HepG2 (cell line): ENCODE measurements at regions not wholly inside any gene's neighbourhood (a gene's known extent, or its start where the extent isn't known, plus 50 kb on each side); places are given as distances from the start of the nearest gene placed in this dataset.

ENCODE experiments used
- ATAC-seq: fragments of 200-7000 bp; cut with Tn5 transposase; 3 replicates; pipeline ENCODE4 v1.9.1; 2020; ENCODE audit warnings: mild to moderate bottlenecking, moderate library complexity
- BruUV-seq: library from RNA; stranded (reverse); fragments of 400-500 nt; replicated peaks from 2 replicates; lab custom pipeline; 2021; lab: Mats Ljungman, UMichigan
- CTCF ChIA-PET: fragments of 300-600 bp; formaldehyde crosslinking; extraction: SDS; loops from one replicate; lab custom pipeline; 2021; ENCODE audit warnings: low total read pairs, inconsistent platforms, low intra/inter-chr PET ratio; lab: Yijun Ruan, JAX
- POLR2A ChIA-PET: fragments of 350-600 bp; sonication (Branson Sonifier 250); formaldehyde crosslinking; loops from one replicate; lab custom pipeline; 2020; ENCODE audit warnings: antibody characterized with exemption, inconsistent platforms; lab: Yijun Ruan, JAX
- DNase-seq: peaks from one replicate; pipeline ENCODE4 v3.0.0-alpha.2; 2015; ENCODE audit warnings: low spot score
- FAIRE-seq: peaks from 3 replicates; lab custom pipeline; 2011; peaks lifted over from hg19 to GRCh38; lab: Jason Lieb, UNC
- H2AFZ ChIP-seq: one replicate; pipeline ENCODE4 v1.6.1; 2011; ENCODE audit warnings: low read length, inconsistent platforms
- H3K27ac ChIP-seq: fragments of 300-600 bp; 3 replicates; pipeline ENCODE4 v1.8.0; 2011; ENCODE audit warnings: mixed run types, mild to moderate bottlenecking, mixed read lengths, low read length, inconsistent platforms; ENCODE audit not compliant: insufficient read depth; ENCODE audit errors: extremely low read length
- H3K27me3 ChIP-seq, 2 experiments: fragments of 200-600 bp in 1 of 2; 2 replicates in 1 of 2; 3 replicates in 1 of 2; pipeline versions ENCODE4 v1.6.0 to v1.8.0; 2011; ENCODE audit warnings: low read length in 2 of 2, mild to moderate bottlenecking in 2 of 2, moderate library complexity in 2 of 2, inconsistent platforms in 1 of 2; ENCODE audit not compliant: insufficient read depth in 2 of 2, control insufficient read depth in 1 of 2
- H3K36me3 ChIP-seq, 2 experiments: fragments of 200-600 bp in 1 of 2; replicated peaks in 1 of 2; 2 replicates in 1 of 2; 3 replicates in 1 of 2; pipeline versions ENCODE4 v1.5.1 to v1.8.0; 2011; ENCODE audit warnings: low read length in 2 of 2, inconsistent platforms in 1 of 2; ENCODE audit not compliant: insufficient read depth in 2 of 2, control insufficient read depth in 1 of 2
- H3K4me1 ChIP-seq: 2 replicates; pipeline ENCODE4 v1.5.1; 2012; ENCODE audit warnings: low read length, inconsistent platforms; ENCODE audit not compliant: insufficient read depth
- H3K4me2 ChIP-seq: 2 replicates; pipeline ENCODE4 v1.6.0; 2011; ENCODE audit warnings: low read depth, low read length, inconsistent platforms
- H3K4me3 ChIP-seq, 3 experiments: fragments of 200-600 bp in 1 of 3; sonication (generic), shearing (Covaris generic) in 1 of 3; replicated peaks in 1 of 3; 2 replicates each; pipeline ENCODE4 v1.5.1; 2011 to 2016; ENCODE audit warnings: low read length in 3 of 3, inconsistent platforms in 2 of 3, low read depth in 2 of 3, mild to moderate bottlenecking in 2 of 3, control low read depth in 1 of 3, mixed read lengths in 1 of 3; ENCODE audit not compliant: insufficient read depth in 1 of 3
- H3K79me2 ChIP-seq: one replicate; pipeline ENCODE4 v1.6.1; 2011; ENCODE audit warnings: low read length, inconsistent platforms; ENCODE audit not compliant: insufficient read depth
- H3K9ac ChIP-seq: 2 replicates; pipeline ENCODE4 v1.6.0; 2011; ENCODE audit warnings: mild to moderate bottlenecking, low read depth, low read length, inconsistent platforms; ENCODE audit not compliant: insufficient read depth
- H3K9me3 ChIP-seq: 2 replicates; pipeline ENCODE4 v1.5.1; 2012; ENCODE audit warnings: mild to moderate bottlenecking, low read length
- H4K20me1 ChIP-seq: 2 replicates; pipeline ENCODE4 v1.6.0; 2011; ENCODE audit warnings: inconsistent platforms, mild to moderate bottlenecking, low read length, moderate library complexity; ENCODE audit not compliant: insufficient read depth
- JDP2 ChIP-seq: sonication (generic); formaldehyde crosslinking; IDR thresholded peaks from 2 replicates; pipeline ENCODE4 v1.8.1; 2022; ENCODE audit warnings: missing genetic modification reagents, borderline replicate concordance
- NR2C2 ChIP-seq: sonication (generic); formaldehyde crosslinking; IDR thresholded peaks from 2 replicates; pipeline ENCODE4 v1.4.0; 2020; ENCODE audit warnings: missing genetic modification reagents, mild to moderate bottlenecking, moderate library complexity, borderline replicate concordance
- SMARCC2 ChIP-seq: fragments of 450-650 bp; IDR thresholded peaks from 2 replicates; pipeline ENCODE4 v1.6.1; 2017; ENCODE audit warnings: antibody characterized with exemption, mild to moderate bottlenecking
- STAG1 ChIP-seq: sonication (generic); formaldehyde crosslinking; IDR thresholded peaks from 2 replicates; pipeline ENCODE4 v1.4.0; 2020; ENCODE audit warnings: missing genetic modification reagents
- ZFX ChIP-seq: sonication (generic); formaldehyde crosslinking; IDR thresholded peaks from 2 replicates; pipeline ENCODE4 v1.4.0; 2020; ENCODE audit warnings: mild to moderate bottlenecking, low read depth, missing genetic modification reagents, moderate library complexity
- ZFYVE20 ChIP-seq: sonication (generic); formaldehyde crosslinking; IDR thresholded peaks from 2 replicates; pipeline ENCODE4 v1.8.0; 2023; ENCODE audit warnings: low read depth, mild to moderate bottlenecking, moderate library complexity, missing genetic modification reagents, borderline replicate concordance
- ZNF501 ChIP-seq: sonication (generic); formaldehyde crosslinking; IDR thresholded peaks from 2 replicates; pipeline ENCODE4 v1.5.1; 2020; ENCODE audit warnings: mild to moderate bottlenecking, moderate library complexity, missing genetic modification reagents
- ZNF703 ChIP-seq: sonication (generic); formaldehyde crosslinking; IDR thresholded peaks from 2 replicates; pipeline ENCODE4 v1.5.1; 2020; ENCODE audit warnings: missing genetic modification reagents, mild to moderate bottlenecking, moderate library complexity, borderline replicate concordance
- ZNF768 ChIP-seq: sonication (generic); formaldehyde crosslinking; IDR thresholded peaks from 2 replicates; pipeline ENCODE4 v1.4.0; 2020; ENCODE audit warnings: missing genetic modification reagents
- ZSCAN31 ChIP-seq: sonication (generic); formaldehyde crosslinking; IDR thresholded peaks from 2 replicates; pipeline ENCODE4 v1.5.0; 2020; ENCODE audit warnings: low read depth, mild to moderate bottlenecking, missing genetic modification reagents
- WGBS: methylation state at CpG from one replicate; pipeline ENCODE4 v1.1.6; 2017; ENCODE audit warnings: low lambda C conversion rate; 5-methylcytosine and 5-hydroxymethylcytosine counted together
- in situ Hi-C: cut with HindIII; loops from 2 replicates; pipeline ENCODE4 v1.10.0; 2017; ENCODE audit warnings: low pct_unique_long_range_greater_than_20kb; ENCODE audit not compliant: extremely low pct_ligation_motif_present
- intact Hi-C: fragments of 100-400 bp; cut with micrococcal nuclease; formaldehyde crosslinking; loops from one replicate; pipeline ENCODE4 v1.10.0; 2022; ENCODE audit not compliant: unreplicated experiment
- TF ChIP-seq, protein P1 (sequence below): sonication (generic); formaldehyde crosslinking; IDR thresholded peaks from 2 replicates; pipeline ENCODE4 v1.4.0; 2020; ENCODE audit warnings: mild to moderate bottlenecking, missing genetic modification reagents
- TF ChIP-seq, protein P2 (sequence below): sonication (generic); formaldehyde crosslinking; IDR thresholded peaks from 2 replicates; pipeline ENCODE4 v1.4.0; 2020; ENCODE audit warnings: missing genetic modification reagents
- TF ChIP-seq, protein P3 (sequence below): sonication (generic); formaldehyde crosslinking; IDR thresholded peaks from 2 replicates; pipeline ENCODE4 v1.5.1; 2020; ENCODE audit warnings: missing genetic modification reagents, mild to moderate bottlenecking, borderline replicate concordance
- TF ChIP-seq, protein P4 (sequence below): sonication (generic); formaldehyde crosslinking; IDR thresholded peaks from 2 replicates; pipeline ENCODE4 v1.4.0; 2020; ENCODE audit warnings: missing genetic modification reagents, borderline replicate concordance

DNA sequence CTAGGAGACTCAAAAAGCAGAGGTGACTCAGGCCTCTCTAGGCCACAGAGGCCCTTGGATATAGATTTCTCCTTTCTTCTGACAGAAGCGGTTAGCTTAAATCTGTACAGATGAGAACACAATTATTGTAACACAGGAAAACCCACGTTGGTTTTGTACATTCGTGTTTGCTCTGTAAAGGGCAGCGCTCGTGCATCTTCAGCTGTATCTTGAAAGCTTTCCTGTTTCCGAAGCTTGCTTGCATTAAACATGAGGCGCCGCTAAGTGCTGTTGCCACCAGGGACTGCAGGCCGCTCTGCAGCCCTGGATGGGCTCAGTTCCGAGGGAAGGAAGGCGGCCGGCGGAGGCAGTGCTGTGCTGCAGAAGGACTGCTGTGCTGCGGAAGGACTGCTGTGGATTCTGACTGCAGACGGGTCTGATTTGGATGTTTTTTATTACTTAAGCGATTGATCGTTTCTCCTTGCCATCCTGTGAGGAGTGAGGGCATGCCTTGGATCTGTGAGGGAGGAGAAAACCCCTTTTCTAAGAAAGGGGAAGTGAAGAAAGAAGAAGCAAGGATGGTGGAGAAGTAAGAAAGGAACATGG is 53.3 kb downstream of the FHIP2A start:
- Histone ChIP-seq H3K36me3 (no peaks in the 10 kb centered on the region), H3K4me2 (peak overlapping the region; percentile 42), H3K4me3 (peak overlapping the region in 1 of 3 experiments; percentile 15; a peak in 1 of 6 replicates), H3K27ac (no peak overlapping the region), H3K27me3 (no peaks in the 10 kb centered on the region), H3K9me3 (no peaks in the 10 kb centered on the region), H3K79me2 (no peaks in the 10 kb centered on the region), H4K20me1 (no peaks in the 10 kb centered on the region), H3K9ac (no peak overlapping the region), H3K4me1 (peaks cover 23% of the 10 kb centered on the region), H2AFZ (no peak overlapping the region)
- intact Hi-C loops = loop anchor here (5.0 to 10.0 kb wide), 2 partner anchors 53 to 480 kb away; partner anchors contain the start of gene FHIP2A
- ChIA-PET CTCF (no interaction called here), POLR2A (no interaction called here)
- FAIRE-seq (peak; percentile 67), DNase-seq (peak; percentile 19), ATAC-seq (peak; percentile 87)
- no TSS peak for BruUV-seq
- in situ Hi-C loops = no loop called here
- WGBS = 33% methylated on average over 17 of the region's 17 CpGs
- TF ChIP-seq NR2C2 (CRISPR knock-in tag) (no peak), JDP2 (CRISPR knock-in tag) (no peak), ZNF703 (CRISPR knock-in tag) (no peak), ZFX (CRISPR knock-in tag) (peak; percentile 61), ZNF768 (CRISPR knock-in tag) (peak; percentile 89), ZNF501 (CRISPR knock-in tag) (0 out of 2 replicates have a peak, but pooled peaks have one; percentile 28), STAG1 (peak; percentile 47), ZFYVE20 (no peak), ZSCAN31 (CRISPR knock-in tag) (no peak), SMARCC2 (no peak)
- TF ChIP-seq, protein P1, sequence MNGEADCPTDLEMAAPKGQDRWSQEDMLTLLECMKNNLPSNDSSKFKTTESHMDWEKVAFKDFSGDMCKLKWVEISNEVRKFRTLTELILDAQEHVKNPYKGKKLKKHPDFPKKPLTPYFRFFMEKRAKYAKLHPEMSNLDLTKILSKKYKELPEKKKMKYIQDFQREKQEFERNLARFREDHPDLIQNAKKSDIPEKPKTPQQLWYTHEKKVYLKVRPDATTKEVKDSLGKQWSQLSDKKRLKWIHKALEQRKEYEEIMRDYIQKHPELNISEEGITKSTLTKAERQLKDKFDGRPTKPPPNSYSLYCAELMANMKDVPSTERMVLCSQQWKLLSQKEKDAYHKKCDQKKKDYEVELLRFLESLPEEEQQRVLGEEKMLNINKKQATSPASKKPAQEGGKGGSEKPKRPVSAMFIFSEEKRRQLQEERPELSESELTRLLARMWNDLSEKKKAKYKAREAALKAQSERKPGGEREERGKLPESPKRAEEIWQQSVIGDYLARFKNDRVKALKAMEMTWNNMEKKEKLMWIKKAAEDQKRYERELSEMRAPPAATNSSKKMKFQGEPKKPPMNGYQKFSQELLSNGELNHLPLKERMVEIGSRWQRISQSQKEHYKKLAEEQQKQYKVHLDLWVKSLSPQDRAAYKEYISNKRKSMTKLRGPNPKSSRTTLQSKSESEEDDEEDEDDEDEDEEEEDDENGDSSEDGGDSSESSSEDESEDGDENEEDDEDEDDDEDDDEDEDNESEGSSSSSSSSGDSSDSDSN (CRISPR knock-in tag) = peak; percentile 54
- TF ChIP-seq, protein P2, sequence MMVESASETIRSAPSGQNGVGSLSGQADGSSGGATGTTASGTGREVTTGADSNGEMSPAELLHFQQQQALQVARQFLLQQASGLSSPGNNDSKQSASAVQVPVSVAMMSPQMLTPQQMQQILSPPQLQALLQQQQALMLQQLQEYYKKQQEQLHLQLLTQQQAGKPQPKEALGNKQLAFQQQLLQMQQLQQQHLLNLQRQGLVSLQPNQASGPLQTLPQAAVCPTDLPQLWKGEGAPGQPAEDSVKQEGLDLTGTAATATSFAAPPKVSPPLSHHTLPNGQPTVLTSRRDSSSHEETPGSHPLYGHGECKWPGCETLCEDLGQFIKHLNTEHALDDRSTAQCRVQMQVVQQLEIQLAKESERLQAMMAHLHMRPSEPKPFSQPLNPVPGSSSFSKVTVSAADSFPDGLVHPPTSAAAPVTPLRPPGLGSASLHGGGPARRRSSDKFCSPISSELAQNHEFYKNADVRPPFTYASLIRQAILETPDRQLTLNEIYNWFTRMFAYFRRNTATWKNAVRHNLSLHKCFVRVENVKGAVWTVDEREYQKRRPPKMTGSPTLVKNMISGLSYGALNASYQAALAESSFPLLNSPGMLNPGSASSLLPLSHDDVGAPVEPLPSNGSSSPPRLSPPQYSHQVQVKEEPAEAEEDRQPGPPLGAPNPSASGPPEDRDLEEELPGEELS (CRISPR knock-in tag) = no peak
- TF ChIP-seq, protein P3, sequence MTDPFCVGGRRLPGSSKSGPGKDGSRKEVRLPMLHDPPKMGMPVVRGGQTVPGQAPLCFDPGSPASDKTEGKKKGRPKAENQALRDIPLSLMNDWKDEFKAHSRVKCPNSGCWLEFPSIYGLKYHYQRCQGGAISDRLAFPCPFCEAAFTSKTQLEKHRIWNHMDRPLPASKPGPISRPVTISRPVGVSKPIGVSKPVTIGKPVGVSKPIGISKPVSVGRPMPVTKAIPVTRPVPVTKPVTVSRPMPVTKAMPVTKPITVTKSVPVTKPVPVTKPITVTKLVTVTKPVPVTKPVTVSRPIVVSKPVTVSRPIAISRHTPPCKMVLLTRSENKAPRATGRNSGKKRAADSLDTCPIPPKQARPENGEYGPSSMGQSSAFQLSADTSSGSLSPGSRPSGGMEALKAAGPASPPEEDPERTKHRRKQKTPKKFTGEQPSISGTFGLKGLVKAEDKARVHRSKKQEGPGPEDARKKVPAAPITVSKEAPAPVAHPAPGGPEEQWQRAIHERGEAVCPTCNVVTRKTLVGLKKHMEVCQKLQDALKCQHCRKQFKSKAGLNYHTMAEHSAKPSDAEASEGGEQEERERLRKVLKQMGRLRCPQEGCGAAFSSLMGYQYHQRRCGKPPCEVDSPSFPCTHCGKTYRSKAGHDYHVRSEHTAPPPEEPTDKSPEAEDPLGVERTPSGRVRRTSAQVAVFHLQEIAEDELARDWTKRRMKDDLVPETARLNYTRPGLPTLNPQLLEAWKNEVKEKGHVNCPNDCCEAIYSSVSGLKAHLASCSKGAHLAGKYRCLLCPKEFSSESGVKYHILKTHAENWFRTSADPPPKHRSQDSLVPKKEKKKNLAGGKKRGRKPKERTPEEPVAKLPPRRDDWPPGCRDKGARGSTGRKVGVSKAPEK = no peak
- TF ChIP-seq, protein P4, sequence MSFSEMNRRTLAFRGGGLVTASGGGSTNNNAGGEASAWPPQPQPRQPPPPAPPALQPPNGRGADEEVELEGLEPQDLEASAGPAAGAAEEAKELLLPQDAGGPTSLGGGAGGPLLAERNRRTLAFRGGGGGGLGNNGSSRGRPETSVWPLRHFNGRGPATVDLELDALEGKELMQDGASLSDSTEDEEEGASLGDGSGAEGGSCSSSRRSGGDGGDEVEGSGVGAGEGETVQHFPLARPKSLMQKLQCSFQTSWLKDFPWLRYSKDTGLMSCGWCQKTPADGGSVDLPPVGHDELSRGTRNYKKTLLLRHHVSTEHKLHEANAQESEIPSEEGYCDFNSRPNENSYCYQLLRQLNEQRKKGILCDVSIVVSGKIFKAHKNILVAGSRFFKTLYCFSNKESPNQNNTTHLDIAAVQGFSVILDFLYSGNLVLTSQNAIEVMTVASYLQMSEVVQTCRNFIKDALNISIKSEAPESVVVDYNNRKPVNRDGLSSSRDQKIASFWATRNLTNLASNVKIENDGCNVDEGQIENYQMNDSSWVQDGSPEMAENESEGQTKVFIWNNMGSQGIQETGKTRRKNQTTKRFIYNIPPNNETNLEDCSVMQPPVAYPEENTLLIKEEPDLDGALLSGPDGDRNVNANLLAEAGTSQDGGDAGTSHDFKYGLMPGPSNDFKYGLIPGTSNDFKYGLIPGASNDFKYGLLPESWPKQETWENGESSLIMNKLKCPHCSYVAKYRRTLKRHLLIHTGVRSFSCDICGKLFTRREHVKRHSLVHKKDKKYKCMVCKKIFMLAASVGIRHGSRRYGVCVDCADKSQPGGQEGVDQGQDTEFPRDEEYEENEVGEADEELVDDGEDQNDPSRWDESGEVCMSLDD (CRISPR knock-in tag) = no peak
